ENCODE measurements at regions not wholly inside any gene's neighbourhood (a gene's known extent, or its start where the extent isn't known, plus 50 kb on each side); places are given as distances from the start of the nearest gene placed in this dataset.

DNA sequence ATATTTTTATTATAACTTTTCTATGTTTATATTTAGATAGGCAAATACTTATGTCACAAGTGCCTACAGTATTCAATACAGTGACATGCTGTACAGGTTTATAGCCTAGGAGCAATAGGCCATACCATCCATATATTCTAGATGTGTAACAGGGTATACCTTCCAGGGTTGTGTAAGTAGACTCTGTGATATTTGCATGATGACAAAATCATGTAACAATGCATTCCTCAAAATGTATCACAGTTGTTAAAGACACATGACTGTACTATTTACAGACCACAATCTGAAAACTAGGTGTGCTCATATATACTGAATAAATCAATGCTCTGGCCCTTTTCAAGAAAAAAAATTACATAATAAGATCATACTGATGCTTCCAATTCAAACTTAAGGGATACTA, 433.2 kb upstream of the RGPD4 start:
- TF ChIP-seq, protein P1, sequence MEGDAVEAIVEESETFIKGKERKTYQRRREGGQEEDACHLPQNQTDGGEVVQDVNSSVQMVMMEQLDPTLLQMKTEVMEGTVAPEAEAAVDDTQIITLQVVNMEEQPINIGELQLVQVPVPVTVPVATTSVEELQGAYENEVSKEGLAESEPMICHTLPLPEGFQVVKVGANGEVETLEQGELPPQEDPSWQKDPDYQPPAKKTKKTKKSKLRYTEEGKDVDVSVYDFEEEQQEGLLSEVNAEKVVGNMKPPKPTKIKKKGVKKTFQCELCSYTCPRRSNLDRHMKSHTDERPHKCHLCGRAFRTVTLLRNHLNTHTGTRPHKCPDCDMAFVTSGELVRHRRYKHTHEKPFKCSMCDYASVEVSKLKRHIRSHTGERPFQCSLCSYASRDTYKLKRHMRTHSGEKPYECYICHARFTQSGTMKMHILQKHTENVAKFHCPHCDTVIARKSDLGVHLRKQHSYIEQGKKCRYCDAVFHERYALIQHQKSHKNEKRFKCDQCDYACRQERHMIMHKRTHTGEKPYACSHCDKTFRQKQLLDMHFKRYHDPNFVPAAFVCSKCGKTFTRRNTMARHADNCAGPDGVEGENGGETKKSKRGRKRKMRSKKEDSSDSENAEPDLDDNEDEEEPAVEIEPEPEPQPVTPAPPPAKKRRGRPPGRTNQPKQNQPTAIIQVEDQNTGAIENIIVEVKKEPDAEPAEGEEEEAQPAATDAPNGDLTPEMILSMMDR (IDR thresholded peaks at IDR 0.05; ENCODE audit: low read depth, low read length, poor library complexity, severe bottlenecking) = no peak
- no peak for TF ChIP-seq EZH2phosphoT487 (IDR thresholded peaks at IDR 0.05; ENCODE audit: borderline replicate concordance, low read length)
